Amniotic epithelial cell (primary cell): ENCODE measurements at regions not wholly inside any gene's neighbourhood (a gene's known extent, or its start where the extent isn't known, plus 50 kb on each side); places are given as distances from the start of the nearest gene placed in this dataset.
A peak's percentile ranks its signal among the peaks of the same experiment; 100 is the strongest.

ENCODE experiments used
- DNase-seq: peaks from one replicate; pipeline ENCODE4 v3.0.0-alpha.2; 2010; ENCODE audit warnings: low read depth

DNA sequence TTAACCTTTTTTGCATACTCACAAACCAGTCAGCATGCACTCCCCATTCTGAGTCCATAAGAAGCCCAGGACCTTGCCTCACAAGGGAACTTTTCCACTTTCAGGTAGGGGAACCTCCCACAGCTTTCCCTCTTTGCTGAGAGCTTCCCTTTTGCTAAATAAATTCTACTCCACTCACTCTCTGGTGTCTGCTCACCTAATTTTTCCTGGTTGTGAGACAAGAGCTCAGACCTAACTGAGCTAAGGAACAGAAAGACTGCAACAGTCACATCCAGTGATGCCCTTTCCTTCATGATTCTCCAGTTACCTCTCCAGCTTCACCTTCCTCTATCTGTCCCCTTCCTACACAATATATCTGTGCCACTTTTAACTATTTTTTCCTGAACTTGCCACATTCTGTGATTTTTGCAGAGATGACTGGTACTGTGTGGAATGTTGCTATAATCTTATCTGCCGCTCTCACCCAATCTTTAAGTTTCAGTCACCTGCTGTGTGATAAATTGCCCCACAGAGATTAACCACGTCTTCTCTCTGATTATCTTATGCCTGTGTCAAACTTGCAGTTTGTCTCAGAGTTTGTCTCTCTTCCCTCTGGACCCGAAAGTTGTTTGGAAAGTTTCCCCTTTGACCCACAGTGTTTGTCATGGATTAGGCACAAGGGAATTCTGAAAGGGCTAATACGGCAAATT is 737.1 kb upstream of the FLRT2 start:
- peak; percentile 38 for DNase-seq

DNA sequence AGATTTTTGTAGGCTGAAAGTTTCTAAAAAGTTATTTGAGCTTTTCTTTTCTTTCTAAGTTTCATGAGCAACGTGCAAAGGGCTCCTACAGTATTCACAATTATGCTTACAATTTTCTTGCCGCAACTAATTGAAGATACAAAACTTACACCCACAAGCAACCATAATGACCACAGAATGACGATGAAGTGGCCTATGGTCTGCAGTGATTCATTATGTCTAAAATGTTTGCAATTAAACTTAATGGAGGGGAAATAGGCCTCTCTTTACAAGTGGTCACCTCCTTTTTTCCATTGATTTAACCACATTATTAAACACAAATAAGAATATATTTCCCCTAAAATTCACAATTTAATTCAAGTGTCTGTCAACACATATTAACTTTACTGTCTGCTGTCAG is 732.6 kb upstream of the FLRT2 start:
- DNase-seq = no peak

DNA sequence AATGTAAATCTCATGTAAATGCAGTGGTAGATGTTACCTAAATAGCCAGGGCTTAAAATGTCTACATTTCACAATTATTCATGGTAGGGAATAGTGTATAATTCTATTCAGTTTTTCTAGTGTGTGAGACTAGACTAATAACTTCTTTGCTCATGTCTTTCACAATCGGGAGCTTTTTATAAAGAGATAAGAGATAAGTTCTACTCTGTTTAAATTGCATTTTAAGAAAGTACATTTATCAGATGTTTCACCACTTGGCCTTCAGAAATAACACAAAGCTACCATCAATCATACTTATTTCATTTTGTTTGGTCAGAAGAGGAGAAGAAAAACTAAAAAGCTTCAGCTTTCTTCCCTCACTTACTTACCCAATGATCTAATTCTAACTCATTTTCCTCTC is 725.5 kb upstream of the FLRT2 start:
- peak; percentile 91 for DNase-seq

DNA sequence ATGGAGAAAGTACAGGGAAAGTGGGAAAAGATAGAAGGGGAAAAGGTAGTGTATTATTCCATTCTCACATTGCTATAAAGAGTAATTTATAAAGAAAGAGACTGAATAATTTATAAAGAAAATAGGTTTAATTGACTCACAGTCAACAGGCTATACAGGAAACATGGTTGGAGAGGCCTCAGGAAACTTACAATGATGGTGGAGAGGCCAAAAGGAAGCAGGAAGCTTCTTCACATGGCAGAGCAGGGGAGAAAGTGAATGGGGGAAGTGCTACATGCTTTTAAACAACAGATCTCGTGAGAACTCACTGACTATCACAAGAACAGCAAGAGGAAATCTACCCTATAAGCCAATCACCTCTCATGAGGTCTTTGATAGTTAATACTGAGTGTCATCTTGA is 725.0 kb upstream of the FLRT2 start:
- peak; percentile 11 for DNase-seq

DNA sequence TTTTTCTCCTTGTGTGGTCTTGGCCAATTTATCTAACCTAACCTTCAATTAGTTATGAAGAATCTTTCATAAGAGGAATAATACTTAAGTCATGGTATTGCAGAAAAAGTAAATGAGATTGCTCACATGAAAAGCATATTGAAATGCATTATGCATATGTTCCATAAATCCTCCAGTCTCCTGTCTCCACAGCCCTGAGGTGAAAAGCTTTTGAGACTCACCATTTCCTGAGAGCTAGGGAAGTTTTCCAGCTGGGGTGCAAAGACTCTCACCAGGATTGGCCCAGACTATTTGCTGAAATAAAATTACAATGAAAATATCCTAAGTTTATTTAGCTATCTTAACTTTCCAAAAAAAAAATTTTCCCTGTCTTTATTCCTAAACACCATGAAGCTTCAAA is 723.8 kb upstream of the FLRT2 start:
- no peak for DNase-seq

DNA sequence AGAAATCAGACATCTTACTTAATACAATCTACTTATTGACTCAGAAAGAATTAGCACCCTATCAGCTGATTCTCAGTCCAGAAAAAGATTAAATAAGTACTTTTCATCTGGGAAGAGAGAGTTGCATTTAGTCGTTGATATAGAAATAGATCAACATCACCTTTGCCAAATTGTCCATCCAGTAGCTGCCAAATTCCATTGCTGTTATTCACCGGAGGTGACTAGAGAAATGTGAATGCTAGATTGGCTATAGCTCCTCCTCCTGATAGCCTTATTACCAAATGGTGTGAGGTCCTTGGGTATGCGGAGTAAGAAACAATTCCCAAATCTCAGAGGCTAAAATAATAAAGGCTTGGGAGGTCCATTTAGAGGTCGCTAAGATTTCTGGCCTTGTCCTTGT is 723.3 kb upstream of the FLRT2 start:
- no peak for DNase-seq

DNA sequence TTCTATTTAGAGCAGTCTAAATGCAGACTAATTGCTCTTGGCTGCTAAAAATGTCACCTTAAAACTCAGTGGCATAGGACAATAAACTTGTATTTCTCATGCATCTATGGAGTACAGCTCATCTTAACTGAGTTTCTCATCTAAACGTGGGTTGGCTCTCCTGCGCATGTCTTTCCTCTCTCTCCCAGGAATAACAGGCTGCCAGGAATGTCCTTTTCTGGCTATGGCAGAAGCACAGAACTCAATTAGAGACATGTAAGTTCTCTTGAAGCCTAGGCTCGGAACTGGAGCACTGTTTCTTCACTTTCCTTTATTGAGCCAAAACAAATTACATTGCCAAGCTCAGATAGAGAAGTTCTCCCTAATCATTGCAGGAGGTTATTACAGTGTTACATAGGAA is 722.3 kb upstream of the FLRT2 start:
- no peak for DNase-seq

DNA sequence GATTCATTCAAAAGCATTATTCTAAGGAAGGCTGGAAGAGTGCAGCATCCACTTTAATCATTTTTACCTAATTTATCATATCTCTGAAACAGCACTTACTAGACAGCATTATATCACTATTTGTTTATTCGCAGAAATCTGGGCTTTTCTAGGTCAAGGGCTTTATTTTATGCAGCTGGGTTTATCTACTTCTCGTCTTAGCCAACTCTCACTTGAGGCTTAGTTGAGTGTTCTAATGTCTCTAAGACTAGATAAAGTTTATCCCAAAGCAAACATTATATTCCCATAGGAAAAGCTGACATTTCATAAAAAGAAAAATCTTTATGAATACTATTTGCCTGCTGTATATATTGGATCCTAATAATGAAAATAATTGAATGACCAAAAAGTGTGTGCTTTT is 720.8 kb upstream of the FLRT2 start:
- peak; percentile 62 for DNase-seq

DNA sequence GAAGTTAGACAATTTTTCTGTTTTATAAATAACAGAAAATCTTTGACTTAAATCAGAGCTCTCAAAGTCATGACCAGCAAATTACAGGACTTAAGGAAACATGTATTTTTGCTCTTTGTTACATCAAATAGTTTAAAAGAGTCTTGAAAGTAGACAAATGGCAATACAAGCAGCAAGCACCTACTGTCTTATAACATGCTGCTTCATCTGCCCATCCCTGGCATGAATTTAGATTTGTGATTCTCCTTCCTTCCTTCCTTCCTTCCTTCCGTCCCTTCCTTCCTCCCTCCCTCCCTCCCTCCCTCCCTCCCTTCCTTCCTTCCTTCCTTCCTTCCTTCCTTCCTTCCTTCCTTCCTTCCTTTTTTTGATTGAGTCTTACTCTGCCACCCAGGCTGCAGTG is 715.6 kb upstream of the FLRT2 start:
- DNase-seq = no peak

DNA sequence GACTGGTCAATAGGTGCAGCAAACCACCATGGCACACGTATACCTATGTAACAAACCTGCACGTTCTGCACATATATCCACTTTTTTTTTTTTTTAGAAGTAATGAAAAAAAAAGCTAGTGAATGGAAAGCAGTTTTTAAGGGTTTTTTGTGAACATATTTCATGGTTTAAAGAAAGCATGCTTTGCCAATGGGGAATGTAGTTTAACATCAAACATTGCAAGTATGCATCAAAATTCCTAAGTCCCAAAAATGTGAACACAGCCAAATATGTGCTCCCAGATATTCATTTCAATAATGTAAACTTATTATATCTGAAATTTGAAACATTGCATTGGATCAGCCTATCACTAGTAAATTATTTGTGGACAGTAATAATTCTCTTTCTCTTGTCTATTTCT is 710.4 kb upstream of the FLRT2 start:
- no peak for DNase-seq

DNA sequence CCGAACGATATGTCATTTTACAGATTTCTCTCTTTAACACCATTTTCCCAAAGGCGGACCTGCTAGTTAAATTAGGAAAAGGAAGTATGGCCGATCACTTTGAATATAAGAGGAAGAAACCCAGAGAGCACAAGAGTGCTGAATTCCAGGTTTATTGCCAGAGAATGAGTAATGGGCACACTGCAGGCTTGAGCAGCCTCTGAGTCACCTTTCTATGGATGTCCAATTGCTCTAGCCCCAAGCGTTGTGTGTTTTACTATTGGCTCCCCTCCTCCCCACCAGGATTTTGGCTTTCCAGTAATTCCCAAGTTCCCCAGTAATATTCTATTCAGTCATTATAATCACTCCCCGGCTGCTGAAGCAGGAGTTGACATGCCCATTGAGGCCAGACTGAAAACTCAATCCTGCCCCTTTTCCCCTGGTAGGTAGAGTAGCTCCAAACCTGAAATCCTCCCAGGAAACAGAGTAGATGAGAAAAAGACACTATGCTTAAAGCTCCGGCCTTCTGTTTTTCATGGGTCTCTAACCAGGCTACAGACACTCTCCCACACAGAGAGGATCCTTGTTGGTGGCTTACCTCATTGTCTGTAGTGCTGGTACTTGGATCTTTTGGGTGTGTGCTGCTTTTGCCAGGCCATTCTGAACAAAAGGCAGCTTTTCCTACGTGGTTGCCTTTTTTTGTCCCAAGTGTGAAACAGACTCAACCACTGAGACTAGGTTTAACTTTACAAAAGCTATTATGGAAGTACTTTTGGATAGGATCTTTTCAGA is 704.3 kb upstream of the FLRT2 start:
- peak; percentile 17 for DNase-seq

DNA sequence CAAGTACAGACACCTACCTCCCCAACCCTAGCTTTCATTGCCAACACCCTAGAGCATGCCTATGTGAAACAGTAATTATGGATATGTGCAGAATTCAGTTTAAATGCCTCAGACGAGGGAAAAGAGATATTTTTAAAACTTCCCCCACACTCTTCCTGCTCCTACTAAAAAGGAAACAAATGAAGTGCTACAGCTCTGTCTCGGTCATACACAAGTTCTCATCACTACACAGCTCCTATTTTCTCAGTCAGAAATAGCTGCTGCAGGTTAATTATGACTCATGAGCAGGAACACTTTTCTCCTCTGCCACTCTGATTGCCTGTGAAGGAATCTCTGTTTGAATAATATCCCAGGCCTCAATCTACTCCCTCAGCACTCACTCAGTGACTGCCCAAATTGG is 703.6 kb upstream of the FLRT2 start:
- no peak for DNase-seq

DNA sequence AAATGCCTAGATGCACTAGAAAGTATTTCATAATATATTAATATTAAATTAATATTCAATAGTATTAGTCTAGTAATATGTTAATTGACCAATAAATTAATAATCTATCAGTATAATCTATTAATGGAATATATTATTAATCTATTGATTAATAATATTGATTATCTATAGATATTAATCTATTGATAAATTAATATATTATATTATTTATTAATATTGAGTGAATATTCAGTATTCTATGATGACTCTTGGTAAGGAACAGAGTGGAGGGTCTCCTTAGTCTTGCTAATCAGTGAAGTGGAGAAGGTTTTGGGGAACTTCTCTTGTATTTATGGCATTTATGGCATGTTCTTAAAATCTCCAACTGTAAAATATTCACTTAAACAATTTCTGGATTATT is 679.3 kb upstream of the FLRT2 start:
- DNase-seq = no peak

DNA sequence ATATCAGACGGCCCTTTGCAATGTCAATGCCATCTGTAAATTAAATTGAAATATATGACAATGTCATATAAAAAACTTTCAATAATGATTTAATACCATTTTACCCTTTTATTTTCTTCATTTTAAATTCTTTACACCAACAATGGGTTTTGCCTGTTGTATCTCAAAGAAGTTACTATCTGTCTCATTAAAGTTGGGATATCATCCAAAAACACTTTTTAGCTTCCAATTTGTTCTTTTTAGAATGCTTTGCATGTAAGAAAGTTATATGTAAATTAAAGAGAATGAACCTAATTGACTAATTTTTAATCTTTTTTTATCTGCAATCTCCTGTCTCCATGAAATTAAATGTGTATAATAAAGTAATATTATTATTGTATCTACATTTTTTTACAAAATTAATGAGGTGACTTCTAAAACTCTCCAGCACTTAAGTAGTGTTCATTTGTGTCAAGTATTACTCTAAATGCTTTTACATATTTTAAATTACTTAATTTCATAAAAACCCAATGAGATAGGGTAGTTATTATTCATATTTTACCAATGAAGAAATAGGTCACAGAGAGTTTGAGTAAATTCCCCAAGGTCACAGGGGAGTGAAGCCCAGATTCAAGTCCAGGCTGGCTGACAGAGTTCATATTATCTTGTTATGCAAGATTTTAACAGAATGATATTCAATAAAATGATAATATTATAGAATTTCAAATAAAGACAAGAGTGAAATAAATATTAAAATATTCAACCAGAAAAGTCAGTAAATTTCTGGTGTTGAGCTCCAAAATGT is 673.0 kb upstream of the FLRT2 start:
- DNase-seq = peak; percentile 17

DNA sequence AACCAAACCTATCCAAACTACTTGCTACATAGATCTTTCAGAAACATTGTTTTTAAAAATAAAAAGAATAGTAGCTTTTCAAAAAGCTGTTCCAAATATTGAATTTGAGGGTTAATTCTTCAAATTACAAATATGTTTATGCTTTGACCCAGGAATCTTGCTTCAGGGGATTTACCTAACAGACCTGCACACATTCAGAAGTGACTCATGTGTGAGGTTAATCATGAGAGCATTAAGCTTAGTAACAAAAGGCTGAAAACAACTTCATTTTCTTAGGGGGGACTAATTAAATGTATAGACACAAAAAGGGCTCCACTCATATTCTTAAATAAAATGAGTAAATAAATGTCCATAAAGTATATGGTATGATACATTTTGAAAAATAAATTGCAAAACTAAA is 672.4 kb upstream of the FLRT2 start:
- DNase-seq = peak; percentile 46

DNA sequence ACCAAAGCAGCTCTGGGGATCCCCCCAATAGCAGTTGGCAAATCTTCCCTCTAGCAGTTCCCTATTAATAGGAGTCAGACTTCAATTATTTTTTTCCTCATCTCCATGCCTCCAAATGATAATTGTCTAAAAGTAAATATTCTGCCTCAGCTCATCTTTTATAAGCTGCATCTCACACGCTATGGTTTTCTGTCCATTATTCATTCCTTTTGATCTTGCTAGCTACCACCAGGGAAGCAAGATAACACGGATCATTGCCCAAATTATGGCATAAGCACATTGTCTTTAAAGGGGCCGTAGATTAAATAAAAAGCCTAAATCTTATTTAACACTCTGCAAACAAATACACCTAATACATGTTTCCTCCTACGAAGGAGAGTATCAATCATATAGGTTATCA is 670.8 kb upstream of the FLRT2 start:
- DNase-seq = no peak

DNA sequence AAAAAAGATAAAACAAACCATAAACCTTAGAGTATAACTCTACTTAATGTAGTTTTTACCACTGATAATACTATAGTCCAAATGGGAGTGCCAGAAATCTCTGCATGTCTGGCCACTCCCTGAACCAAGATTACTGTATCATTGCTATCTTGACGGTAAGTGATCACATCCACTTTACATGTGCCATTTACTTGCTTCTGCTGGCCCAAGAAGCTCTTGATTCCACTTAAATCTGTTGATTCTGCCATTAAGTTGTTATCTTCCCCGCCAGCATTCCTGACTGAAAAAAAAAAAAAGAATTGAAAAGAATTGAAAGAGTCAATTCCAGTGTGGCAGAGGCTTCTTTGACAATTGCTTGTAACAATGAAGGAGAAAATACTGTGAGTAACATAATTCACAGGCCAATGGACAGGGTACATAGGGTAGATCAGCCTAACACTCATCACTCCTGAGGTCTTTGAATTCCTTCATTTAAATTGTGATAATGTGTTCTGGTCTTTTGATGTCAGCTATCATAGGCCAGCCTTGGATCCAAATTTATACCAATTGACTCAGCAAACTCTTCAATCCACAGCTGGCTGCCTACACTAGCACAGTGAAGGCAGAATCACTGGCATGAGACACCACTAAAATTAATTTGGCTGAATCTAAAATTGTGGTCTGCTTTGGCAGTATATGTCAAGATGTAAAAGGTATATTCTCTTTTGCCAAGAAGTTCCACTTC is 665.2 kb upstream of the FLRT2 start:
- no peak for DNase-seq

DNA sequence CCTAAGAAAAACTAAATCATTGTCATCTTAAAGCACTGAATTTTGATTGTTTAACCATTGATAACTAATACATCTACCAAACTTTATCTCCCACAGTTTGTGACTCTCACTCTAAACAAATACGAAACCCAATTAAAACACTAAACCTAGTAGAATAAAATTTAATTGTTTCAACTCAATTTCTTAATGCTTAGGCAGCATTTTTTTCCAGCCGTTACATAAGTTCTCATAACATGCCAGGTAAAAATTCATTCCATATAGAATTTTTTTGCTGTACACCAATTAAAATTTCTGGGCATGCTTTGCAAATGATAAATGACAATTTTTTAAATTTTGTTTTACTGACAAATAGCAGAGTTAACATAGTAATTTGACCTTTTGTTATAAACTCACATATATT is 658.2 kb upstream of the FLRT2 start:
- no peak for DNase-seq

DNA sequence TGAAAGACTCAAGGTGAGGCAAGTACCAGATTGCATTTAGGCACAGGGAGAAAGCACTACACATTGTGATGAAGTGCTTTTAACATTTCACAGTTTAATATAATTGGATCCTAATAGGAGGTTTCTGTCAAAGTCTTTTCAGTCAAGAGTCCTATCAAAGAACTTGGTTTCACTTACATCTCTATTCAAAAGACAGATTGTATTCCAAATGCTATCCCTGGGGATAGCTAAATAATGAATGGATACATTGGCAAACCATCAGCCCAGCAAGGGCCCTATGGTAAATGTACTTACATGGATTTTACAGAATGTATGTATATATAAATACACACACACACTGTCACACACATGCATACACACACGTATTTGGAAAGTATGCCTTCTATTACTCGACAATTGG is 655.5 kb upstream of the FLRT2 start:
- DNase-seq = no peak

DNA sequence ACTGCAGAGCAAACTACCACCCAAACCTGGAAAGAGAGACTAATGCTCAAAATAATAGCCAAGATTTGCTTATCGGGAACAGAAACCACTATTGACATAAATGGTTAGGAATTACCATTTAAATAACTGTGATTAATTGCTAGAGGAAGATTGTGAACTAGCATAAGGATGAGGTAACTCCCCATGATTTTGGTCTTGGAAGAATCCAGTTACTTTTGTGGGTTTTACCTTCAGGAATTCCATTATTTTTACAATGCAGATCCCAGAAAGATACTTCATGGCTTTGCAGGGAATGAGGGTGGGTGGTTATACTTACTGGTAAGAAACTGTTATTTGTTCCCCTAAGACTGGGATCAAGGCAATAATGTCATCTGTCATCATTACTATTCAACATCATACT is 652.9 kb upstream of the FLRT2 start:
- no peak for DNase-seq

DNA sequence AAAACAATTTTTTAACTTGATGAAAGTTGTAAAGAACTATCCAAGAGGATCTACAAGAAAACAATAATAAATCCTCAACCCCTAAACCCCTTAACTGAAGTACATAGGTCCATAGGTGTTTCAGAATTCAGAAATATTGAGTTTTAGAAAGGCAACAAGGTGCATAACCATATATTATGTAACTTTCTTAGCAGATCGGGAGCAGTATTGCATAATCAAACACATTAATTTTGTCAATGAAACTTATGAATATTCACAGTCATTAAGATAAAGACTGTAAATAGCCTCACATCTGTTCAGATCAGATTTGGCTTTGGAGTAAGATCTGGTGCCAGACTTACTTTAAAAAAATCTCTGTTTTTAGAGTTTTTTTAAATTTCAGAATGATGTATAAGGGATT is 647.1 kb upstream of the FLRT2 start:
- peak; percentile 9 for DNase-seq

DNA sequence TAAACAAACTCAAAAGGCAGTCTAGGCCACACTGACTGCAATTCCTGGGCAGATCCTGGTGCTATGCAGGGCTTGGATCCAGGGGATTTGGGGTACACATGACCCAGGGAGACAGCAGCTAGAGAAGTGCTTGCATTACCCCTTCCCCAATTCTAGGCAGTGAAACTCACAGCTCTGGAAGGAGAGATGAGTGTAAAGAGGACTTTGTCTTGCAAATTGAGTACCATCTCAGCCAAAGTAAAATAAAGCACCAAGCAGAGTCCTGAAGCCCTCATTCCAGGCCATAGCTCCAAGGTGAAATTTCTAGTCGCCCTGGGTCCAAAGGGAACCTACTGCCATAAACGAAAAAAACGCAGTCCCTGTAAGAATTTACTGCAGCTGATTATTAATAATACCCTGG is 644.9 kb upstream of the FLRT2 start:
- DNase-seq = no peak

DNA sequence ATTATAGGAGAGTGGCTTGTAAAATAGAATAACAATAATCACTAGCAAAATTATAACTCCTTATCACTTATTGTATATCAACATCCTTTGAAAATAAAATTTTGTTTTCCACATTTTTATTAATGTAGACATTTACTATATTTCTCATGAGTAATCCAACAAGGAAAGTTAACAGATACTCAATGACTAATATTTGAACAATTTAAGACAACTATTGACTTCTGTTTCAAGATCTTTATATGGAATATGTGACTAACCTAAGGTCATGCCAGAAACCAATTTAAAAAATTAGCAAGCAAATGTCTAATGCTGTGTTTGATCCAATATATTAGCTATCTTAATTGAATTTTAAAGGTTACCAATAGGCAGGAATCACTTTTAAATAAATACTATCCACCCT is 638.5 kb upstream of the FLRT2 start:
- DNase-seq = no peak
